ENCODE measurements at regions not wholly inside any gene's neighbourhood (a gene's known extent, or its start where the extent isn't known, plus 50 kb on each side); places are given as distances from the start of the nearest gene placed in this dataset.

DNA sequence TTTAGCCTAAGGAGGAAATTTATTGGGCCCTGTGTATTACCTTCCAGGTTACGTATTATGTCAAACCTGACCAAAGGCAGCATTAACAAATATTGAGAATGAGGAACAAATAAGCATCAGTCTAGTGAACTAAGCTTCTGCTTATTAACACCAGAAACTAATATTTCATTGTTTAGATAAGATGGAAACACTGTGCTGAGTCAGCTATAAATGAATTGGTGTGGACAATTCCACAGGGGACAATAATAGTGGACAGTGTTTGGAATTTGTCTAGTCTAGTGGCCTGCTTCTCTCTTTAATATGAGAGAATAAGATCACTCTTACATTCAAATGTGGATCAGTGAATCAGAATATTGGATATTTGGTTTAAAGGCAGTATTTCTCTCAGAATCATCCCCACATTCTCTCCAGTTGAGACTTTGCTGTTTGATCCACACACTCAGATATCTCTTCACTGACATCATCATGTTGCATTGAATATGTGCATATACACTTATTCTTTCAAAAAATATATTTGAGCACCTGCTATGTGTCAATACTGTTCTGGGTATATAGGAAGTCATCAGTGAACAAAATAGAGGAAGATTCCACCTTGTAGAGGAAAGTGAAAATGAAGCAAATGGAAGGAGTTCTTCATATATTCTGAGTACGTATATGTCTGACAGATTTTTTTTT, 136.3 kb downstream of the DIO2 start:
- no TSS peak for BruUV-seq (replicated peaks)

DNA sequence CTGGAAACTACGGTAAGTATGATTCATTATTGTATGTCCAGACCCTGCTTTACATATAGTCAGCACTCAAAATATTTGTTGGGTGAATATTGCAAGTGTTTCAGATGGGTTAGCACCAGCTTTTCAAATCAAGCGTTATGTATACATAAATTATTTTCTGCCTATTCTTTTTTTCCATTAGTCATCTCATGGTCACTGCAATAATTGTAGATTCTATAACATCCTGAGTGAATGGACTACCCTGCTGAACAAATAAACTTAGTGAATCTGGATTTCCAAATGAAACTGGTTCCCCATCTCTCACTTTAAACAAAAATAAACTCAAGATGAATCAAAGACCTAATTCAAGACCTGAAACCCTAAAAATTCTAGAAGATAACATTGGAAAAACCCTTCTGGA, 152.3 kb downstream of the DIO2 start:
- no peak overlapping the region for H3K27ac Mint-ChIP-seq (ENCODE audit: unreplicated experiment)
- H3K4me3 Mint-ChIP-seq (ENCODE audit: low read depth, unreplicated experiment): no peak overlapping the region
- H3K27me3 Mint-ChIP-seq (ENCODE audit: unreplicated experiment): no peaks in the 10 kb centered on the region
- H3K9me3 Mint-ChIP-seq (ENCODE audit: low read depth, unreplicated experiment): no peaks in the 10 kb centered on the region
- intact Hi-C loops (cut with micrococcal nuclease; ENCODE audit: unreplicated experiment): loop anchor here (5.0 to 10.0 kb wide), 4 partner anchors 298 to 1478 kb away; no protein-coding TSS in a partner anchor
- DNase-seq: no peak
- peaks cover 9% of the 10 kb centered on the region for H3K4me1 Mint-ChIP-seq (ENCODE audit: low read depth, unreplicated experiment)
- no TSS peak for BruUV-seq (replicated peaks)
- peaks cover 4% of the 10 kb centered on the region for H3K36me3 Mint-ChIP-seq (ENCODE audit: insufficient read depth, unreplicated experiment)
- CTCF ChIA-PET: no interaction called here
- TF ChIP-seq, protein P1, sequence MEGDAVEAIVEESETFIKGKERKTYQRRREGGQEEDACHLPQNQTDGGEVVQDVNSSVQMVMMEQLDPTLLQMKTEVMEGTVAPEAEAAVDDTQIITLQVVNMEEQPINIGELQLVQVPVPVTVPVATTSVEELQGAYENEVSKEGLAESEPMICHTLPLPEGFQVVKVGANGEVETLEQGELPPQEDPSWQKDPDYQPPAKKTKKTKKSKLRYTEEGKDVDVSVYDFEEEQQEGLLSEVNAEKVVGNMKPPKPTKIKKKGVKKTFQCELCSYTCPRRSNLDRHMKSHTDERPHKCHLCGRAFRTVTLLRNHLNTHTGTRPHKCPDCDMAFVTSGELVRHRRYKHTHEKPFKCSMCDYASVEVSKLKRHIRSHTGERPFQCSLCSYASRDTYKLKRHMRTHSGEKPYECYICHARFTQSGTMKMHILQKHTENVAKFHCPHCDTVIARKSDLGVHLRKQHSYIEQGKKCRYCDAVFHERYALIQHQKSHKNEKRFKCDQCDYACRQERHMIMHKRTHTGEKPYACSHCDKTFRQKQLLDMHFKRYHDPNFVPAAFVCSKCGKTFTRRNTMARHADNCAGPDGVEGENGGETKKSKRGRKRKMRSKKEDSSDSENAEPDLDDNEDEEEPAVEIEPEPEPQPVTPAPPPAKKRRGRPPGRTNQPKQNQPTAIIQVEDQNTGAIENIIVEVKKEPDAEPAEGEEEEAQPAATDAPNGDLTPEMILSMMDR (IDR thresholded peaks at IDR 0.05; ENCODE audit: unreplicated experiment): no peak

More for the DNA sequence above, 136.3 kb downstream of the DIO2 start:
- Mint-ChIP-seq H3K4me3 (ENCODE audit: low read depth, unreplicated experiment) (no peak overlapping the region), H3K4me1 (ENCODE audit: low read depth, unreplicated experiment) (no peaks in the 10 kb centered on the region), H3K27ac (ENCODE audit: unreplicated experiment) (no peak overlapping the region), H3K27me3 (ENCODE audit: unreplicated experiment) (no peaks in the 10 kb centered on the region), H3K36me3 (ENCODE audit: insufficient read depth, unreplicated experiment) (no peaks in the 10 kb centered on the region), H3K9me3 (ENCODE audit: low read depth, unreplicated experiment) (peaks cover 7% of the 10 kb centered on the region)
- DNase-seq: no peak
- CTCF ChIA-PET: no interaction called here
- intact Hi-C loops (cut with micrococcal nuclease; ENCODE audit: unreplicated experiment): no loop called here
- TF ChIP-seq, protein P1 (IDR thresholded peaks at IDR 0.05; ENCODE audit: unreplicated experiment): no peak

DNA sequence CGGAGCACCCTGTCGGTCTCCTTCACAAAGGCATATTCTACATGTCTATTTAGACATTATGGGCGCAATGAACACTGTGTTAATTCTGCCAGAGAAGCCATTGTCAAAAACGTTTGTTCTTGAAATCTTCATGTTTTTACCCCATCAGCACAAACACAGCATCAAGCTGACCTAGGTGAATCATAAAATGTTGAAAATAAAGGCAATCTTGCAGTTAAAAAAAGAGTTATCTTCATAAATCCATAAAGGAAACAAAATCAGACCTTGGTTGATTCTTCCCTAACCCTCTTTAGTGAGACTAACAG, 154.9 kb downstream of the DIO2 start:
- intact Hi-C loops (cut with micrococcal nuclease; ENCODE audit: unreplicated experiment): loop anchor here (1.0 to 10.0 kb wide), 6 partner anchors 301 to 1481 kb away; no protein-coding TSS in a partner anchor
- BruUV-seq (replicated peaks): no TSS peak
- no peak overlapping the region for H3K4me3 Mint-ChIP-seq (ENCODE audit: low read depth, unreplicated experiment)
- H3K27ac Mint-ChIP-seq (ENCODE audit: unreplicated experiment): no peak overlapping the region
- H3K4me1 Mint-ChIP-seq (ENCODE audit: low read depth, unreplicated experiment): peaks cover 9% of the 10 kb centered on the region
- H3K36me3 Mint-ChIP-seq (ENCODE audit: insufficient read depth, unreplicated experiment): no peaks in the 10 kb centered on the region
- CTCF ChIA-PET: interaction anchor here (1.1 to 1.5 kb wide), 5 partner anchors 531 to 1122 kb away, joined by 4 to 13 read pairs (median 5); no protein-coding TSS in a partner anchor
- DNase-seq: no peak
- no peaks in the 10 kb centered on the region for H3K27me3 Mint-ChIP-seq (ENCODE audit: unreplicated experiment)
- TF ChIP-seq, protein P1 (IDR thresholded peaks at IDR 0.05; ENCODE audit: unreplicated experiment): no peak
- no peaks in the 10 kb centered on the region for H3K9me3 Mint-ChIP-seq (ENCODE audit: low read depth, unreplicated experiment)

DNA sequence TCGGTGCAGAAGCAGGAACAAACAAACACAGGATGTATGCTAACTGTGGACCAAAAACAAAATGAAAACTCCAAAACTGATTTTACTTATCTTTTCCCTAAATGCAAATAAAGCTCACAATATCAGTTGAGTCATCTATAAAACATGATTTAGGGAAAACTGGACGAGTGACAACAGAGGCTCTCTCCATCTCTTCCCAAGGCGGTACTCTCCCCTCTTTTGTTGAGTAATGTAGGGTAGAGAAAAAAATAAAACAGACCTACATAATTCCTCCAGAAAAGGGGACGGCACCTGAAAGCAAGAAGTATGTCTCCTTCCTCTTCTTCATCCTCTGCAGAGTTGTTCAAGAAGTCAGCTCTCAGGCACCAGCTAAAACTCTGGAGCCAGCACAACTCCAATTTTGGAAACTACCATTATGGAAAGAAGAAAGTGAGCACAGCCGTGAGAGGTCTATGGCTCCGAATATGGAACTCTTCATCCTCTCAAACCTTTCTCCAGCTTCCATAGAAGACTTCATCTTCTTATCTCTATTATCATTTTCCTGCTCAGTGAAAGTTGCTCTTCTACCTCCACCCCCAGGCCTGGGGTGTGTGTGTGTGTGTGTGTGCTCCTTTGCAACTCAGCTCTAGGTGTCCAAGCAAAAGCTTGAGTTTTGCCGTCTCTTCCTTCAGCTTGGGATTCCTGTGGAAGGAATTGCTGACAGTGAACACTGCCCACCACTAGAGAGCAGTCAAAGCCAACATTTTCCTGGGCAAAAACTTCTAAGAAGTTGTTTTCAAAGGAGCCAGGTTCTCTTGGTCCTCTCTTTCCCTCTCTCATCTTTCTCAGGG, 155.4 kb downstream of the DIO2 start:
- TF ChIP-seq, protein P1 (IDR thresholded peaks at IDR 0.05; ENCODE audit: unreplicated experiment): no peak
- H3K4me1 Mint-ChIP-seq (ENCODE audit: low read depth, unreplicated experiment): peaks cover 9% of the 10 kb centered on the region
- no peak overlapping the region for H3K27ac Mint-ChIP-seq (ENCODE audit: unreplicated experiment)
- no peaks in the 10 kb centered on the region for H3K36me3 Mint-ChIP-seq (ENCODE audit: insufficient read depth, unreplicated experiment)
- peak; percentile 34 for DNase-seq
- H3K27me3 Mint-ChIP-seq (ENCODE audit: unreplicated experiment): no peaks in the 10 kb centered on the region
- BruUV-seq (replicated peaks): no TSS peak
- no peaks in the 10 kb centered on the region for H3K9me3 Mint-ChIP-seq (ENCODE audit: low read depth, unreplicated experiment)
- CTCF ChIA-PET: interaction anchor here (0.7 to 1.5 kb wide), 8 partner anchors 246 to 1122 kb away, joined by 3 to 13 read pairs (median 6); no protein-coding TSS in a partner anchor
- H3K4me3 Mint-ChIP-seq (ENCODE audit: low read depth, unreplicated experiment): no peak overlapping the region
- intact Hi-C loops (cut with micrococcal nuclease; ENCODE audit: unreplicated experiment): loop anchor here (1.0 to 10.0 kb wide), 6 partner anchors 301 to 1481 kb away; no protein-coding TSS in a partner anchor

Measured in Calu3 (cell line).